ENCODE measurements at regions not wholly inside any gene's neighbourhood (a gene's known extent, or its start where the extent isn't known, plus 50 kb on each side); places are given as distances from the start of the nearest gene placed in this dataset.

DNA sequence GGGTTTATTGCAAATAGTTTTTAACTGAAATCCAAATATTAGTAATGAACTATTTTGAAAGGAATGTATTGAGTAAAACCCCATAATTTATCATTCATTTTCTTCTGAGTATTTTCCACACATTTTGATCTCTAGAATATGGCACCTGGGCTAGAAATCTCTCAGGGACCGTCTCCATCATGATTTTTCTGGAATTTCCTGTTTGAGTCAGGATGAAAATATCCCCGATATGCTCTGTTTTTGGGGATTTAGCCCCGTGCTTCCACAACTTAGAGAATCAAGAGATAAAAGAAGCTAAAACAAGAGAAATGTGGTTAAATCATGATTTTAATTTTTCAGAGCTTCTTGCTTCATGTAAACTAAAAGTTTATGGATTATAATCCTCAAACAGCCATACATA, 114.2 kb downstream of the SPCS3 start:
- TF ChIP-seq, protein P1, sequence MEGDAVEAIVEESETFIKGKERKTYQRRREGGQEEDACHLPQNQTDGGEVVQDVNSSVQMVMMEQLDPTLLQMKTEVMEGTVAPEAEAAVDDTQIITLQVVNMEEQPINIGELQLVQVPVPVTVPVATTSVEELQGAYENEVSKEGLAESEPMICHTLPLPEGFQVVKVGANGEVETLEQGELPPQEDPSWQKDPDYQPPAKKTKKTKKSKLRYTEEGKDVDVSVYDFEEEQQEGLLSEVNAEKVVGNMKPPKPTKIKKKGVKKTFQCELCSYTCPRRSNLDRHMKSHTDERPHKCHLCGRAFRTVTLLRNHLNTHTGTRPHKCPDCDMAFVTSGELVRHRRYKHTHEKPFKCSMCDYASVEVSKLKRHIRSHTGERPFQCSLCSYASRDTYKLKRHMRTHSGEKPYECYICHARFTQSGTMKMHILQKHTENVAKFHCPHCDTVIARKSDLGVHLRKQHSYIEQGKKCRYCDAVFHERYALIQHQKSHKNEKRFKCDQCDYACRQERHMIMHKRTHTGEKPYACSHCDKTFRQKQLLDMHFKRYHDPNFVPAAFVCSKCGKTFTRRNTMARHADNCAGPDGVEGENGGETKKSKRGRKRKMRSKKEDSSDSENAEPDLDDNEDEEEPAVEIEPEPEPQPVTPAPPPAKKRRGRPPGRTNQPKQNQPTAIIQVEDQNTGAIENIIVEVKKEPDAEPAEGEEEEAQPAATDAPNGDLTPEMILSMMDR (conservative IDR thresholded peaks at IDR 0.05) = no peak

GRCh38 chr4:176435901-176436292, 116.1 kb downstream of the SPCS3 start:
- TF ChIP-seq, protein P1 (conservative IDR thresholded peaks at IDR 0.05) = no peak
- H3K27ac ChIP-seq = no peak overlapping the region

More for the DNA sequence above, 114.2 kb downstream of the SPCS3 start:
- H3K27ac ChIP-seq = no peak overlapping the region

DNA sequence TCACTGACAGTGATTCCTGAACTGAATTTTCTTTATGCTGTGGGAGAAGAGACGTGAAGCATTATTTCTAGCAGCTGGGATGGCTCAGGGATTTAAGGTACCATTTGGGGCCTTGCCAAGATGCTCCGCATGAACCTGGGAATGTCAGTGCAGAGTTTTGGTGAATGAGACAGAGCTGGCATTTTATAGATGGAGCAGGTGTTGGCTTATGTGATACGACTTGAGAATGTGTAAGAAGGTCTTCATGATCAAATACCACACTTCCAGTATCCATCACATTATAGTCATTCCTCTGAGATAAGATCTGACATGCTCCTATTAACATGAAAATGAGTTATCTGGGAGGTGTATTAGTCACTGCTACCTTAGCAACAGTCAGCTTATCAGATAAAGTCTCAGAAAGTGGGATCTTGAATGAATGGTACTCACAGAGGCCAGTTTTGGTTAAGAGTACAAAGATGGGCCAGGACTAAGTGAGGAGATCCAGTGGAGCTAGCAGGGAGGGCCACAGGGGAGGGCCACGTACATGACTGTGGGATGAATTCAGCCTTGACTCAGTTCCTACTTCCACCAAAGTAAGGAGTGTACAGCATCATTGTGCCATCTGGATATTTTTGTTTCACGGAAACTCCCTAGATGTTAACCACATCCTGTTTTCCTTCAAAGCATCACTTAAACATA, 116.7 kb downstream of the SPCS3 start:
- TF ChIP-seq, protein P1 (conservative IDR thresholded peaks at IDR 0.05) = no peak
- H3K27ac ChIP-seq = no peak overlapping the region

GRCh38 chr4:176437756-176438155, 118.0 kb downstream of the SPCS3 start:
- no peak overlapping the region for H3K27ac ChIP-seq
- TF ChIP-seq, protein P1 (conservative IDR thresholded peaks at IDR 0.05) = no peak

GRCh38 chr4:176438401-176438800, 118.6 kb downstream of the SPCS3 start:
- TF ChIP-seq, protein P1 (conservative IDR thresholded peaks at IDR 0.05) = no peak
- no peak overlapping the region for H3K27ac ChIP-seq

DNA sequence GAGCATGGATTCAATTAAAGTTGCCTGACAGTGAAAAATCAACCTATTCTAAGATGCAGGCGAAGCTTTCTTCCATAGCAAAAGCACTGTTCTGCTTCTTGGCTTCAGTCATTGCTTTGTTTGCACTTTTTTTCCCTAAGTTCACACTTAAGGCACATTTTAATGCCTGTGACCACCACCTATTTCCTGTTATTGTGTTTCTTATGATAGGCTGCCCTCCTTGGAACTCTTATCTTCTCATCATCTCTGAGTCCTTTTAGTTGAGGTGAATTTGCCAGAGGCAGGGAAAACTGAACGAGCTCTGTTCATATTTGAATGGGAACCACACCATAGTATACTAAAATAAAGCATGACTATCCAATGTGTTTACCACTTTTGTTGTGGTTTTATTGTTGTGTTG, 119.8 kb downstream of the SPCS3 start:
- H3K27ac ChIP-seq = no peak overlapping the region
- TF ChIP-seq, protein P1 (conservative IDR thresholded peaks at IDR 0.05) = no peak

- H3K27ac ChIP-seq = no peak overlapping the region
- TF ChIP-seq, protein P1 (conservative IDR thresholded peaks at IDR 0.05) = no peak
These were observed 120.9 kb downstream of the SPCS3 start for GRCh38 chr4:176440698-176441097.

Measured in VCaP (cell line).